ENCODE measurements at regions not wholly inside any gene's neighbourhood (a gene's known extent, or its start where the extent isn't known, plus 50 kb on each side); places are given as distances from the start of the nearest gene placed in this dataset.

- Histone ChIP-seq H3K4me1 (ENCODE audit: insufficient read depth, low read length, poor library complexity, severe bottlenecking) (no peaks in the 10 kb centered on the region), H3K36me3 (ENCODE audit: insufficient read depth, low read length, poor library complexity, severe bottlenecking) (no peaks in the 10 kb centered on the region), H3K9me3 (ENCODE audit: low read depth, low read length, poor library complexity, severe bottlenecking) (no peaks in the 10 kb centered on the region), H3K27me3 (replicated peaks; ENCODE audit: insufficient read depth, low read depth, low read length, poor library complexity) (no peaks in the 10 kb centered on the region), H3K4me3 (ENCODE audit: low read depth, low read length, poor library complexity, severe bottlenecking) (no peak overlapping the region), H3K27ac (ENCODE audit: low read depth, low read length, poor library complexity, severe bottlenecking) (no peak overlapping the region)
- POLR2A ChIA-PET (ENCODE audit: low non-redundant PET), result no interaction called here
- CTCF ChIA-PET, result no interaction called here
- no peak for DNase-seq (ENCODE audit: low spot score)
- TF ChIP-seq CTCF (conservative IDR thresholded peaks at IDR 0.05; ENCODE audit: low read depth, low read length), result no peak
- TF ChIP-seq EZH2 (IDR thresholded peaks at IDR 0.05; ENCODE audit: borderline replicate concordance, low read depth, low read length, poor library complexity, severe bottlenecking), result no peak
- intact Hi-C loops (cut with micrococcal nuclease; ENCODE audit: unreplicated experiment), result no loop called here
- no TSS peak for BruUV-seq (replicated peaks)
These were observed 1173.5 kb downstream of the RPA4 start for GRCh38 chrX:98057176-98057575.

- CTCF ChIA-PET, result no interaction called here
- POLR2A ChIA-PET (ENCODE audit: low non-redundant PET), result no interaction called here
These were observed 1181.4 kb downstream of the RPA4 start for GRCh38 chrX:98065151-98065550.

DNA sequence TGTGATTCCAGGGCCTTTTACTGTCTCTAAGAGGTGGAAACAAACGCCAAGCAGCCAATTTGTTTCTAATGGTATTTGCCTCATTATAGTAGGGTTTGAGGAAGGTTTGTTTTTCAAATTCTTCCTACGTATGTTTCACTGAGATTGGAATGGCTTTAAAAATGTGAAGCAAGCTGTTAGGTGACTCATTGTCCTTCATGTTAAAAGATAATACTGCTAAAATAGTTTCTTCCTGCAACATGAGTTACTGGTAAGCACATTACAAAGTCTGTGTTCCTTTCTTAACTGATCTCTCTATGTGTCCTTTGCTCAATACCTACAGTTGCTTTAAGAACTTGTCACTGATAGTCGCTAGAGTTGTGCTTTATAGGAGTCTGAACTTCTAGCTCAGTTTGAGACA is 1183.9 kb downstream of the RPA4 start:
- no peak for TF ChIP-seq EZH2 (IDR thresholded peaks at IDR 0.05; ENCODE audit: borderline replicate concordance, low read depth, low read length, poor library complexity, severe bottlenecking)
- TF ChIP-seq CTCF (conservative IDR thresholded peaks at IDR 0.05; ENCODE audit: low read depth, low read length), result no peak
- no peaks in the 10 kb centered on the region for H3K9me3 ChIP-seq (ENCODE audit: low read depth, low read length, poor library complexity, severe bottlenecking)
- H3K4me1 ChIP-seq (ENCODE audit: insufficient read depth, low read length, poor library complexity, severe bottlenecking), result no peaks in the 10 kb centered on the region
- ChIA-PET POLR2A (ENCODE audit: low non-redundant PET) (no interaction called here), CTCF (no interaction called here)
- no TSS peak for BruUV-seq (replicated peaks)
- intact Hi-C loops (cut with micrococcal nuclease; ENCODE audit: unreplicated experiment), result no loop called here
- no peak for DNase-seq (ENCODE audit: low spot score)
- no peak overlapping the region for H3K27ac ChIP-seq (ENCODE audit: low read depth, low read length, poor library complexity, severe bottlenecking)
- H3K4me3 ChIP-seq (ENCODE audit: low read depth, low read length, poor library complexity, severe bottlenecking), result no peak overlapping the region
- H3K36me3 ChIP-seq (ENCODE audit: insufficient read depth, low read length, poor library complexity, severe bottlenecking), result no peaks in the 10 kb centered on the region
- H3K27me3 ChIP-seq (replicated peaks; ENCODE audit: insufficient read depth, low read depth, low read length, poor library complexity), result no peaks in the 10 kb centered on the region

More at GRCh38 chrX:98065151-98065550, 1181.4 kb downstream of the RPA4 start:
- intact Hi-C loops (cut with micrococcal nuclease; ENCODE audit: unreplicated experiment), result no loop called here
- Histone ChIP-seq H3K9me3 (ENCODE audit: low read depth, low read length, poor library complexity, severe bottlenecking) (no peaks in the 10 kb centered on the region), H3K27me3 (replicated peaks; ENCODE audit: insufficient read depth, low read depth, low read length, poor library complexity) (no peaks in the 10 kb centered on the region), H3K4me3 (ENCODE audit: low read depth, low read length, poor library complexity, severe bottlenecking) (no peak overlapping the region), H3K27ac (ENCODE audit: low read depth, low read length, poor library complexity, severe bottlenecking) (no peak overlapping the region), H3K36me3 (ENCODE audit: insufficient read depth, low read length, poor library complexity, severe bottlenecking) (no peaks in the 10 kb centered on the region), H3K4me1 (ENCODE audit: insufficient read depth, low read length, poor library complexity, severe bottlenecking) (no peaks in the 10 kb centered on the region)
- BruUV-seq (replicated peaks), result no TSS peak
- TF ChIP-seq EZH2 (IDR thresholded peaks at IDR 0.05; ENCODE audit: borderline replicate concordance, low read depth, low read length, poor library complexity, severe bottlenecking) (no peak), CTCF (conservative IDR thresholded peaks at IDR 0.05; ENCODE audit: low read depth, low read length) (no peak)
- no peak for DNase-seq (ENCODE audit: low spot score)
